ENCODE measurements at regions not wholly inside any gene's neighbourhood (a gene's known extent, or its start where the extent isn't known, plus 50 kb on each side); places are given as distances from the start of the nearest gene placed in this dataset.

DNA sequence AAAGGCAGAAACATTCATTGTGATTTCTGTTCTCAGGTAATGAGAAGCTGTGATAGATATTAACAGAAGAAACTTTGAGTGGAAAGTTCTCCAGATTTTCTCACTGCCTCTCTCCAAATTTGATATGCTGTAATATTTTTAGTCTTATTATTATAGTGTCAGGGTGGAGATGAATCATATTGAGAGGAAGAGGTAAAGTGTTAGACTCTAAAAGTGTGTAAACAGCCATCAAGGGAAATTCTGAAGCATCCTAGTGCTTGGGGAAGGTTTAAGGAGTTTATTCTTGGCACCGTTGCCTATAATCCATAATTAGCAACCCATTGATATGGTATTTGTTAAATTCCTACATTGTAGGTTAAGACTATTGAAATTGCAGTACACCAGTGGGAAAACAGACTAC is 104.7 kb upstream of the NABP1 start:
- TF ChIP-seq, protein P1, sequence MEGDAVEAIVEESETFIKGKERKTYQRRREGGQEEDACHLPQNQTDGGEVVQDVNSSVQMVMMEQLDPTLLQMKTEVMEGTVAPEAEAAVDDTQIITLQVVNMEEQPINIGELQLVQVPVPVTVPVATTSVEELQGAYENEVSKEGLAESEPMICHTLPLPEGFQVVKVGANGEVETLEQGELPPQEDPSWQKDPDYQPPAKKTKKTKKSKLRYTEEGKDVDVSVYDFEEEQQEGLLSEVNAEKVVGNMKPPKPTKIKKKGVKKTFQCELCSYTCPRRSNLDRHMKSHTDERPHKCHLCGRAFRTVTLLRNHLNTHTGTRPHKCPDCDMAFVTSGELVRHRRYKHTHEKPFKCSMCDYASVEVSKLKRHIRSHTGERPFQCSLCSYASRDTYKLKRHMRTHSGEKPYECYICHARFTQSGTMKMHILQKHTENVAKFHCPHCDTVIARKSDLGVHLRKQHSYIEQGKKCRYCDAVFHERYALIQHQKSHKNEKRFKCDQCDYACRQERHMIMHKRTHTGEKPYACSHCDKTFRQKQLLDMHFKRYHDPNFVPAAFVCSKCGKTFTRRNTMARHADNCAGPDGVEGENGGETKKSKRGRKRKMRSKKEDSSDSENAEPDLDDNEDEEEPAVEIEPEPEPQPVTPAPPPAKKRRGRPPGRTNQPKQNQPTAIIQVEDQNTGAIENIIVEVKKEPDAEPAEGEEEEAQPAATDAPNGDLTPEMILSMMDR (IDR thresholded peaks at IDR 0.05): no peak
- TF ChIP-seq POLR2A (IDR thresholded peaks at IDR 0.05): no peak

Measured in thyroid gland (tissue), 4 donors.